ENCODE measurements at regions not wholly inside any gene's neighbourhood (a gene's known extent, or its start where the extent isn't known, plus 50 kb on each side); places are given as distances from the start of the nearest gene placed in this dataset.

GRCh38 chr4:11898796-11899195 is 470.1 kb upstream of the HS3ST1 start:
- no peak overlapping the region for H4K5ac ChIP-seq (ENCODE audit: insufficient read length, low read depth, low read length)
- H2BK5ac ChIP-seq (ENCODE audit: low read depth, low read length): no peak overlapping the region
- no peak overlapping the region for H3K18ac ChIP-seq (ENCODE audit: extremely low read depth, low read length)
- H3K56ac ChIP-seq (replicated peaks; ENCODE audit: insufficient read length, low read depth, low read length): no peak overlapping the region
- DNase-seq (ENCODE audit: low read depth in 1 of 2, low spot score in 2 of 2): no peak
- no peak overlapping the region for H2BK15ac ChIP-seq (ENCODE audit: low read length)
- POLR2A ChIA-PET (ENCODE audit: partially characterized antibody): no interaction called here
- no peaks in the 10 kb centered on the region for H3K79me2 ChIP-seq (ENCODE audit: control insufficient read depth in 1 of 2, insufficient read depth in 2 of 2, low read length in 2 of 2)
- H3K79me1 ChIP-seq (ENCODE audit: low read depth, low read length): no peaks in the 10 kb centered on the region
- H2BK20ac ChIP-seq (ENCODE audit: low read length): no peak overlapping the region
- no peak overlapping the region for H2AFZ ChIP-seq (ENCODE audit: low read length)
- H3K14ac ChIP-seq (ENCODE audit: insufficient read length): no peak overlapping the region
- no peak for FAIRE-seq
- H4K91ac ChIP-seq (replicated peaks; ENCODE audit: insufficient read length, low read length): no peak overlapping the region
- no peak overlapping the region for H2AK5ac ChIP-seq (ENCODE audit: low read depth, low read length)
- peaks cover 0 to 2% (median 0%) of the 10 kb centered on the region in 4 experiments; a peak in 1 of 8 replicates for H3K36me3 ChIP-seq (ENCODE audit: control insufficient read depth in 2 of 4, insufficient read depth in 4 of 4, low read length in 3 of 4)
- 79% methylated on average over 1 of the region's 1 CpG; no CpG with 5 or more reads in 1 of the 2 experiments for WGBS, 2 experiments (ENCODE audit: extremely low coverage in 1 of 2, insufficient coverage in 1 of 2, insufficient read length in 1 of 2, insufficient replicate concordance in 2 of 2, low coverage in 1 of 2, low lambda C conversion rate in 2 of 2, missing lambda C conversion rate in 1 of 2)
- H4K8ac ChIP-seq (ENCODE audit: extremely low read depth, insufficient read depth, low read length): no peak overlapping the region
- no peaks in the 10 kb centered on the region for H4K20me1 ChIP-seq (replicated peaks in 1 of 2; ENCODE audit: control insufficient read depth in 1 of 2, insufficient read depth in 2 of 2, low read length in 2 of 2)
- no peak overlapping the region for H3K4me2 ChIP-seq (ENCODE audit: insufficient read depth in 1 of 2, low read depth in 2 of 2, low read length in 2 of 2)
- peaks cover 3 to 7% of the 10 kb centered on the region in 2 experiments; a peak in 3 of 4 replicates for H3K9me3 ChIP-seq (ENCODE audit: insufficient read depth in 2 of 2, low read depth in 1 of 2, low read length in 1 of 2)
- CTCF ChIA-PET (ENCODE audit: partially characterized antibody): no interaction called here
- no peaks in the 10 kb centered on the region for H3K23me2 ChIP-seq (ENCODE audit: low read depth, low read length)
- H2BK12ac ChIP-seq (ENCODE audit: low read depth, low read length): no peak overlapping the region
- H3K9ac ChIP-seq (replicated peaks in 1 of 4; ENCODE audit: extremely low read depth in 1 of 4, low read depth in 3 of 4, low read length in 3 of 4): no peak overlapping the region
- TF ChIP-seq BCL11A (IDR thresholded peaks at IDR 0.05; ENCODE audit: low read depth in 2 of 2, low read length in 2 of 2): no peak
- TF ChIP-seq JUND (IDR thresholded peaks at IDR 0.05; ENCODE audit: low read length): no peak
- no peak for TF ChIP-seq EZH2 (IDR thresholded peaks at IDR 0.05; ENCODE audit: low read depth, low read length, severe bottlenecking)
- no peak for TF ChIP-seq SIX5 (IDR thresholded peaks at IDR 0.05; ENCODE audit: low read depth, low read length)
- TF ChIP-seq CBX5 (IDR thresholded peaks at IDR 0.05; ENCODE audit: low read depth, low read length): no peak
- no peak for TF ChIP-seq SAP30 (IDR thresholded peaks at IDR 0.05; ENCODE audit: insufficient read depth, insufficient replicate concordance, low read length)
- no peak for TF ChIP-seq BACH1 (IDR thresholded peaks at IDR 0.05; ENCODE audit: low read length)
- TF ChIP-seq KDM4A (IDR thresholded peaks at IDR 0.05; ENCODE audit: low read depth, low read length, severe bottlenecking): no peak
- no peak for TF ChIP-seq KDM1A (IDR thresholded peaks at IDR 0.05; ENCODE audit: borderline replicate concordance, low read length)
- TF ChIP-seq ATF2 (IDR thresholded peaks at IDR 0.05; ENCODE audit: low read length): no peak
- no peak for TF ChIP-seq BRCA1 (IDR thresholded peaks at IDR 0.05; ENCODE audit: low read depth, low read length)
- H3K23ac ChIP-seq (ENCODE audit: insufficient read length): no peak overlapping the region
- H3K4me3 ChIP-seq (ENCODE audit: extremely low read depth in 1 of 4, insufficient read depth in 2 of 4, low read depth in 3 of 4, low read length in 4 of 4): no peak overlapping the region
- no peak overlapping the region for H3K27ac ChIP-seq (ENCODE audit: low read depth, low read length)
- no peak overlapping the region for H3K4ac ChIP-seq (replicated peaks; ENCODE audit: insufficient read length, low read depth, low read length)
- no peaks in the 10 kb centered on the region for H3K4me1 ChIP-seq (replicated peaks in 1 of 4; ENCODE audit: control insufficient read depth in 3 of 4, insufficient read depth in 4 of 4, low read length in 3 of 4)
- H3K27me3 ChIP-seq (replicated peaks in 1 of 4; ENCODE audit: control insufficient read depth in 3 of 4, extremely low read depth in 1 of 4, insufficient read depth in 3 of 4, low read length in 3 of 4): no peaks in the 10 kb centered on the region
- H2BK120ac ChIP-seq (replicated peaks; ENCODE audit: low read depth, low read length): no peak overlapping the region
